IMR-90 (cell line): ENCODE measurements at regions not wholly inside any gene's neighbourhood (a gene's known extent, or its start where the extent isn't known, plus 50 kb on each side); places are given as distances from the start of the nearest gene placed in this dataset.

Experiments used
- ATAC-seq: fragments of 200-7000 bp; cut with Tn5 transposase; 2 replicates; pipeline ENCODE4 v1.9.1; 2020; ENCODE audit warnings: low read depth, mild to moderate bottlenecking, moderate library complexity
- BruUV-seq: library from RNA; stranded (reverse); fragments of 400-500 nt; replicated peaks from 2 replicates; lab custom pipeline; 2021; lab: Mats Ljungman, UMichigan
- CTCF ChIA-PET: fragments of 300-600 bp; formaldehyde crosslinking; extraction: SDS; loops from one replicate; lab custom pipeline; 2021; ENCODE audit warnings: antibody characterized with exemption; lab: Yijun Ruan, JAX
- POLR2A ChIA-PET: fragments of 300-600 bp; sonication (Branson Sonifier 250); formaldehyde crosslinking; loops from one replicate; lab custom pipeline; 2022; ENCODE audit warnings: antibody characterized with exemption; ENCODE audit not compliant: unreplicated experiment; lab: Charles Lee
- DNase-seq: peaks from one replicate; pipeline ENCODE4 v3.0.0; 2013
- H2AFZ ChIP-seq: replicated peaks from 2 replicates; pipeline ENCODE3; 2013; ENCODE audit warnings: low read length, mild to moderate bottlenecking; ENCODE audit not compliant: poor library complexity
- H2AK5ac ChIP-seq: 2 replicates; pipeline ENCODE4 v1.6.1; 2013; ENCODE audit warnings: low read depth, low read length, inconsistent platforms
- H2AK9ac ChIP-seq: replicated peaks from 2 replicates; pipeline ENCODE3; 2013; ENCODE audit warnings: mild to moderate bottlenecking, low read depth, low read length, moderate library complexity; ENCODE audit not compliant: poor library complexity
- H2BK120ac ChIP-seq: 2 replicates; pipeline ENCODE4 v1.6.1; 2013; ENCODE audit warnings: low read depth, low read length, inconsistent platforms
- H2BK15ac ChIP-seq: 3 replicates; pipeline ENCODE4 v1.6.1; 2013; ENCODE audit warnings: low read depth, low read length, inconsistent platforms
- H2BK20ac ChIP-seq: 2 replicates; pipeline ENCODE4 v1.6.1; 2013; ENCODE audit warnings: low read depth, mild to moderate bottlenecking, inconsistent platforms, low read length, moderate library complexity
- H2BK5ac ChIP-seq: 2 replicates; pipeline ENCODE4 v1.6.1; 2013; ENCODE audit warnings: mild to moderate bottlenecking, low read depth, low read length, inconsistent platforms; ENCODE audit not compliant: poor library complexity, severe bottlenecking
- H3K14ac ChIP-seq: replicated peaks from 2 replicates; pipeline ENCODE4 v1.6.1; 2013; ENCODE audit warnings: low read depth, low read length, inconsistent platforms
- H3K18ac ChIP-seq: 2 replicates; pipeline ENCODE4 v1.6.1; 2013; ENCODE audit warnings: low read depth, low read length, control low read depth
- H3K23ac ChIP-seq: 2 replicates; pipeline ENCODE4 v1.6.1; 2013; ENCODE audit warnings: low read depth, low read length, inconsistent platforms
- H3K27ac ChIP-seq: 2 replicates; pipeline ENCODE4 v1.5.1; 2013; ENCODE audit warnings: mild to moderate bottlenecking, control low read depth, low read length; ENCODE audit not compliant: insufficient read depth
- H3K27me3 ChIP-seq: 2 replicates; pipeline ENCODE4 v1.6.1; 2013; ENCODE audit warnings: low read length; ENCODE audit not compliant: control insufficient read depth, insufficient read depth
- H3K36me3 ChIP-seq: 2 replicates; pipeline ENCODE4 v1.6.1; 2013; ENCODE audit warnings: low read length, mixed read lengths; ENCODE audit not compliant: control insufficient read depth, insufficient read depth
- H3K4ac ChIP-seq: 2 replicates; pipeline ENCODE4 v1.6.1; 2013; ENCODE audit warnings: low read depth, low read length, inconsistent platforms
- H3K4me1 ChIP-seq: 2 replicates; pipeline ENCODE4 v1.6.1; 2013; ENCODE audit warnings: low read length, mixed read lengths; ENCODE audit not compliant: control insufficient read depth, insufficient read depth
- H3K4me2 ChIP-seq: 2 replicates; pipeline ENCODE4 v1.6.1; 2013; ENCODE audit warnings: low read depth, mild to moderate bottlenecking, control low read depth, low read length, moderate library complexity
- H3K4me3 ChIP-seq: 2 replicates; pipeline ENCODE4 v1.5.1; 2013; ENCODE audit warnings: low read depth, mild to moderate bottlenecking, control low read depth, low read length, moderate library complexity; ENCODE audit not compliant: insufficient read depth
- H3K56ac ChIP-seq: 2 replicates; pipeline ENCODE4 v1.6.1; 2013; ENCODE audit warnings: low read length, inconsistent platforms; ENCODE audit not compliant: insufficient read depth; ENCODE audit errors: extremely low read depth
- H3K79me1 ChIP-seq, 2 experiments: 2 replicates each; pipeline ENCODE4 v1.6.1; 2013; ENCODE audit warnings: low read length in 2 of 2, inconsistent platforms in 1 of 2, low read depth in 1 of 2
- H3K9ac ChIP-seq: 2 replicates; pipeline ENCODE4 v1.6.1; 2013; ENCODE audit warnings: low read depth, low read length, control low read depth
- H3K9me1 ChIP-seq: 2 replicates; pipeline ENCODE4 v1.6.1; 2013; ENCODE audit warnings: low read length, inconsistent platforms; ENCODE audit not compliant: insufficient read depth
- H3K9me3 ChIP-seq: 2 replicates; pipeline ENCODE4 v1.6.1; 2013; ENCODE audit warnings: low read length; ENCODE audit not compliant: control insufficient read depth, insufficient read depth
- H4K20me1 ChIP-seq: 2 replicates; pipeline ENCODE4 v1.6.1; 2013; ENCODE audit warnings: low read length, inconsistent platforms; ENCODE audit not compliant: insufficient read depth
- H4K5ac ChIP-seq: 2 replicates; pipeline ENCODE4 v1.6.1; 2013; ENCODE audit warnings: mild to moderate bottlenecking, low read depth, low read length, control low read depth
- H4K8ac ChIP-seq, 2 experiments: 2 replicates each; pipeline ENCODE4 v1.6.1; 2013; ENCODE audit warnings: low read depth in 2 of 2, low read length in 2 of 2, control low read depth in 1 of 2, inconsistent platforms in 1 of 2
- H4K91ac ChIP-seq: 2 replicates; pipeline ENCODE4 v1.6.1; 2013; ENCODE audit warnings: low read depth, low read length, inconsistent platforms; ENCODE audit not compliant: insufficient read depth
- BHLHE40 ChIP-seq: fragments of 150-350 bp; IDR thresholded peaks from 2 replicates; pipeline ENCODE4 v1.6.1; 2016; ENCODE audit warnings: mild to moderate bottlenecking, low read depth, low read length
- CEBPB ChIP-seq: IDR thresholded peaks from 2 replicates; pipeline ENCODE4 v1.6.1; 2012; ENCODE audit warnings: low read depth, low read length, improper control_type of control experiment
- CHD1 ChIP-seq: IDR thresholded peaks from 2 replicates; pipeline ENCODE4 v1.6.1; 2012; ENCODE audit warnings: low read depth, low read length, improper control_type of control experiment
- CTCF ChIP-seq: conservative IDR thresholded peaks from 2 replicates; pipeline ENCODE4 v1.5.1; 2012; ENCODE audit warnings: mild to moderate bottlenecking, low read depth, low read length, improper control_type of control experiment
- ELK1 ChIP-seq: fragments of 150-350 bp; IDR thresholded peaks from 2 replicates; pipeline ENCODE4 v1.6.1; 2016; ENCODE audit warnings: low read depth, mild to moderate bottlenecking, low read length, moderate library complexity, borderline replicate concordance
- FOS ChIP-seq: fragments of 150-350 bp; IDR thresholded peaks from 2 replicates; pipeline ENCODE4 v1.6.1; 2016; ENCODE audit warnings: low read depth, low read length
- RAD21 ChIP-seq: IDR thresholded peaks from 2 replicates; pipeline ENCODE4 v1.6.1; 2012; ENCODE audit warnings: low read length, improper control_type of control experiment
- RCOR1 ChIP-seq: IDR thresholded peaks from 2 replicates; pipeline ENCODE4 v1.6.1; 2012; ENCODE audit warnings: mild to moderate bottlenecking, low read length, improper control_type of control experiment; ENCODE audit not compliant: insufficient replicate concordance
- RFX5 ChIP-seq: IDR thresholded peaks from 2 replicates; pipeline ENCODE4 v1.8.0; 2012; ENCODE audit warnings: low read depth, mild to moderate bottlenecking, low read length, moderate library complexity
- SMC3 ChIP-seq: fragments of 150-350 bp; IDR thresholded peaks from 2 replicates; pipeline ENCODE4 v1.6.1; 2016; ENCODE audit warnings: low read depth, mild to moderate bottlenecking, antibody characterized with exemption, low read length, moderate library complexity
- WGBS, 2 experiments: methylation state at CpG; one replicate each; pipeline versions ENCODE4 v1.1.5 to v1.1.7; 2013; ENCODE audit warnings: missing lambda C conversion rate in 2 of 2; ENCODE audit not compliant: insufficient read length in 1 of 2; ENCODE audit errors: extremely low coverage in 2 of 2; 5-methylcytosine and 5-hydroxymethylcytosine counted together
- dilution Hi-C: fragments of 300-500 bp; cut with HindIII; formaldehyde crosslinking; loops from one replicate; pipeline ENCODE4 v1.14.3; 2018; ENCODE audit warnings: low sequenced_read_pairs; ENCODE audit not compliant: unreplicated experiment
- in situ Hi-C: fragments of 300-500 bp; cut with MboI; formaldehyde crosslinking; loops from 3 replicates; pipeline ENCODE4 v1.14.3; 2019; ENCODE audit warnings: low sequenced_read_pairs, inconsistent platforms, mixed read lengths
- intact Hi-C: fragments of 100-400 bp; cut with micrococcal nuclease; formaldehyde crosslinking; loops from 2 replicates; pipeline ENCODE4 v1.10.0; 2022

- no TSS peak for BruUV-seq
- no peak overlapping the region for H3K4me2 ChIP-seq
- H3K4me3 ChIP-seq = no peak overlapping the region
- no peak overlapping the region for H3K9ac ChIP-seq
- H3K27me3 ChIP-seq = no peaks in the 10 kb centered on the region
- H4K8ac ChIP-seq = no peak overlapping the region
- WGBS, 2 experiments = no CpG with 5 or more reads among the region's 1 CpG
- no peak overlapping the region for H3K4ac ChIP-seq
- CTCF ChIA-PET = no interaction called here
- H3K56ac ChIP-seq = no peak overlapping the region
- in situ Hi-C loops (no loop called here), dilution Hi-C loops (no loop called here), intact Hi-C loops (no loop called here)
- no peaks in the 10 kb centered on the region for H3K9me1 ChIP-seq
- POLR2A ChIA-PET = no interaction called here
- no peak overlapping the region for H3K27ac ChIP-seq
- TF ChIP-seq RFX5 = no peak
- TF ChIP-seq RCOR1 = no peak
- no peak for TF ChIP-seq SMC3
- no peak for TF ChIP-seq FOS
- no peak for TF ChIP-seq RAD21
- no peak for TF ChIP-seq BHLHE40
- TF ChIP-seq CTCF = no peak
- no peak for TF ChIP-seq ELK1
- no peak for TF ChIP-seq CEBPB
- no peak for TF ChIP-seq CHD1
- peaks cover 8% of the 10 kb centered on the region; the same call in 1 of the 2 replicates for H3K9me3 ChIP-seq
- no peaks in the 10 kb centered on the region for H4K20me1 ChIP-seq
- no peak overlapping the region for H2BK120ac ChIP-seq
- DNase-seq (no peak), ATAC-seq (no peak)
- no peak overlapping the region for H2BK20ac ChIP-seq
- no peak overlapping the region for H2BK15ac ChIP-seq
- H3K18ac ChIP-seq = no peak overlapping the region
- no peak overlapping the region for H4K91ac ChIP-seq
- H2AK5ac ChIP-seq = no peak overlapping the region
- H3K14ac ChIP-seq = no peak overlapping the region
- no peak overlapping the region for H2AK9ac ChIP-seq
- H4K5ac ChIP-seq = no peak overlapping the region
- H3K23ac ChIP-seq = no peak overlapping the region
- H2AFZ ChIP-seq = no peak overlapping the region
- H3K36me3 ChIP-seq = no peaks in the 10 kb centered on the region
- H3K4me1 ChIP-seq = no peaks in the 10 kb centered on the region
- no peak overlapping the region for H2BK5ac ChIP-seq
- no peaks in the 10 kb centered on the region for H3K79me1 ChIP-seq
These were observed 126.9 kb upstream of the CNTN4 start for GRCh38 chr3:1971780-1972179.
